Adrenal gland (tissue), 9 donors: ENCODE measurements at regions not wholly inside any gene's neighbourhood (a gene's known extent, or its start where the extent isn't known, plus 50 kb on each side); places are given as distances from the start of the nearest gene placed in this dataset.

ENCODE experiments used
- DNase-seq, 7 donors: peaks; one replicate each; pipeline ENCODE4 v3.0.0-alpha.2; 2019 to 2020
- H3K27ac ChIP-seq, 5 donors: fragments of 200-600 bp; sonication (generic) in 4 of 5; 1 replicate in 3 of 5; 2 replicates in 2 of 5; pipeline versions ENCODE4 v1.5.1 to v1.8.0; 2016 to 2020; ENCODE audit warnings: mild to moderate bottlenecking in 1 of 5
- H3K27me3 ChIP-seq: fragments of 200-600 bp; 2 replicates; pipeline ENCODE4 v1.8.0; 2021
- H3K36me3 ChIP-seq, 2 donors: fragments of 200-600 bp; replicated peaks in 1 of 2; 1 replicate in 1 of 2; 2 replicates in 1 of 2; pipeline versions ENCODE4 v1.5.1 to v1.8.0; 2018 to 2022
- H3K4me1 ChIP-seq, 2 donors: fragments of 200-600 bp; replicated peaks in 1 of 2; 1 replicate in 1 of 2; 2 replicates in 1 of 2; pipeline versions ENCODE4 v1.5.1 to v1.8.0; 2018 to 2021
- H3K4me3 ChIP-seq, 4 donors: fragments of 200-600 bp; sonication (generic) in 3 of 4; one replicate each; pipeline ENCODE4 v1.5.1; 2016 to 2018
- H3K9me3 ChIP-seq, 3 donors: fragments of 200-600 bp; sonication (generic) in 1 of 3; replicated peaks in 1 of 3; 1 replicate in 2 of 3; 2 replicates in 1 of 3; pipeline versions ENCODE4 v1.5.1 to v1.8.0; 2016 to 2021
- CTCF ChIP-seq, 6 experiments: fragments of 450-650 bp in 4 of 6; fragments of 200-600 bp in 2 of 6; sonication (generic) in 1 of 6; IDR thresholded peaks; 1 replicate in 5 of 6; 2 replicates in 1 of 6; pipeline versions ENCODE4 v1.5.1 to v1.8.0; 2016 to 2021; ENCODE audit warnings: antibody characterized with exemption in 6 of 6, mild to moderate bottlenecking in 2 of 6, moderate library complexity in 1 of 6
- POLR2A ChIP-seq, 2 donors: fragments of 450-650 bp; IDR thresholded peaks; one replicate each; pipeline ENCODE4 v1.6.1; 2017; ENCODE audit warnings: antibody characterized with exemption in 2 of 2, mild to moderate bottlenecking in 2 of 2, moderate library complexity in 1 of 2
- whole genome bisulfite sequencing, 4 donors: extraction: QIAGEN DNeasy Blood & Tissue Kit in 2 of 4; methylation state at CpG; one replicate each; pipeline versions ENCODE4 v1.1.5 to v1.1.7; 2013 to 2017; 5-methylcytosine and 5-hydroxymethylcytosine counted together
- intact Hi-C, 2 donors: fragments of 100-400 bp; cut with DNase I; formaldehyde crosslinking; loops; one replicate each; pipeline versions ENCODE4 v1.14.1 to v1.15.0; 2022 to 2023
- donor health status: healthy with polysubstance abuse.
- donor health status: Bipolar disorder and iron deficiency.
- donor health status: DM: yes; HTN: yes; CAD: no.
- donor health status: DM: no; HTN: no; CAD: no.
- donor health status: DM: no; HTN: no; CAD: no.

- WGBS, 4 donors: 20 to 39% (median 25%) methylated on average over 4 of the region's 4 CpGs
- Histone ChIP-seq H3K36me3 (no peaks in the 10 kb centered on the region), H3K27me3 (no peaks in the 10 kb centered on the region), H3K4me3 (peak overlapping the region in 1 of 4 donors; percentile 10), H3K4me1 (peaks cover 18 to 25% of the 10 kb centered on the region in 2 donors), H3K27ac (peak overlapping the region in 2 of 5 donors; percentile 30 to 45), H3K9me3 (no peaks in the 10 kb centered on the region)
- intact Hi-C loops: no loop called here
- TF ChIP-seq POLR2A (IDR thresholded peaks at IDR 0.05) (no peak), CTCF (IDR thresholded peaks at IDR 0.05) (no peak)
- peak in 1 of 7 donors; percentile 3 for DNase-seq
These were observed 64.2 kb upstream of the SPP1 start for GRCh38 chr4:87911252-87911774.

- no peaks in the 10 kb centered on the region for H3K27me3 ChIP-seq
- H3K27ac ChIP-seq: no peak overlapping the region
- H3K9me3 ChIP-seq: no peaks in the 10 kb centered on the region
- 45 to 61% (median 50%) methylated on average over 7 of the region's 7 CpGs for WGBS, 4 donors
- peaks cover 18 to 25% of the 10 kb centered on the region in 2 donors for H3K4me1 ChIP-seq
- intact Hi-C loops: no loop called here
- no peaks in the 10 kb centered on the region for H3K36me3 ChIP-seq
- no peak overlapping the region for H3K4me3 ChIP-seq
- no peak for DNase-seq
- TF ChIP-seq CTCF (IDR thresholded peaks at IDR 0.05): no peak
- TF ChIP-seq POLR2A (IDR thresholded peaks at IDR 0.05): no peak
These were observed 63.1 kb upstream of the SPP1 start for GRCh38 chr4:87912164-87913004.

- Histone ChIP-seq H3K36me3 (no peaks in the 10 kb centered on the region), H3K4me1 (peaks cover 18 to 25% of the 10 kb centered on the region in 2 donors), H3K27me3 (no peaks in the 10 kb centered on the region), H3K4me3 (no peak overlapping the region), H3K9me3 (no peaks in the 10 kb centered on the region), H3K27ac (no peak overlapping the region)
- TF ChIP-seq CTCF (IDR thresholded peaks at IDR 0.05) (no peak), POLR2A (IDR thresholded peaks at IDR 0.05) (no peak)
- intact Hi-C loops: no loop called here
- 74 to 87% (median 79%) methylated on average over 3 of the region's 3 CpGs for WGBS, 4 donors
- DNase-seq: no peak
These were observed 61.6 kb upstream of the SPP1 start for GRCh38 chr4:87913896-87914295.

GRCh38 chr4:87915621-87916020 lies 59.9 kb upstream of the SPP1 start:
- Histone ChIP-seq H3K27ac (no peak overlapping the region), H3K27me3 (no peaks in the 10 kb centered on the region), H3K9me3 (no peaks in the 10 kb centered on the region), H3K4me1 (peaks cover 18 to 24% of the 10 kb centered on the region in 2 donors), H3K36me3 (no peaks in the 10 kb centered on the region), H3K4me3 (no peak overlapping the region)
- TF ChIP-seq CTCF (IDR thresholded peaks at IDR 0.05) (no peak), POLR2A (IDR thresholded peaks at IDR 0.05) (no peak)
- no peak for DNase-seq
- WGBS, 4 donors: 77 to 87% (median 78%) methylated on average over 6 of the region's 6 CpGs
- intact Hi-C loops: no loop called here
